ENCODE measurements at regions not wholly inside any gene's neighbourhood (a gene's known extent, or its start where the extent isn't known, plus 50 kb on each side); places are given as distances from the start of the nearest gene placed in this dataset.
A peak's percentile ranks its signal among the peaks of the same experiment; 100 is the strongest.
"Not testable (repeated sequence)": the region's sequence is repeated elsewhere in the genome, so short reads cannot be mapped to it uniquely, and the experiment has no call there.

DNA sequence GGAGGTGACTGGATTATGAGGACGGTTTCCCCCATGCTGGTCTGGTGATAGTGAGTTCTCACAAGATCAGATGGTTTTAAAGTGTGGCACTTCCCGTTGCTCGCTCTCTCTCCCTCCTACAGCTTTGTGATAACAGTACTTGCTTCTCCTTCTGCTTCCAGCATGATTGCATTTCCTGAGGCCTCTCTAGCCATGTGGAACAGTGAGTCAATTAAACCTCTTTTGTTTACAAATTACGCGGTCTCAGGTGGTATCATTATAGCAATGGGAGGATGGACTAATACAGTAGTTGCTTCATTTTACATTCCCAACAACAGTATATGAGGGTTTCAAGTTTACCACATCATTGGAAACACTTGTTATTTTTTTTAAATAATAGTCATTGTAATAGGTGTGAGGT is 937.3 kb upstream of the ARRDC3 start:
- H3K27ac ChIP-seq = no peak overlapping the region
- no peaks in the 10 kb centered on the region for H3K27me3 ChIP-seq (replicated peaks in 1 of 7)
- peaks cover 0 to 7% (median 0%) of the 10 kb centered on the region in 8 donors for H3K9me3 ChIP-seq
- 77 to 93% (median 79%) methylated on average over 5 of the region's 5 CpGs for WGBS, 5 donors
- no peak overlapping the region for H3K4me3 ChIP-seq
- H3K36me3 ChIP-seq = no peaks in the 10 kb centered on the region
- H3K4me1 ChIP-seq = no peaks in the 10 kb centered on the region
- DNase-seq = no peak
- TF ChIP-seq POLR2AphosphoS5 (IDR thresholded peaks at IDR 0.05) (no peak), POLR2A (IDR thresholded peaks at IDR 0.05) (no peak)
- TF ChIP-seq, protein P1, sequence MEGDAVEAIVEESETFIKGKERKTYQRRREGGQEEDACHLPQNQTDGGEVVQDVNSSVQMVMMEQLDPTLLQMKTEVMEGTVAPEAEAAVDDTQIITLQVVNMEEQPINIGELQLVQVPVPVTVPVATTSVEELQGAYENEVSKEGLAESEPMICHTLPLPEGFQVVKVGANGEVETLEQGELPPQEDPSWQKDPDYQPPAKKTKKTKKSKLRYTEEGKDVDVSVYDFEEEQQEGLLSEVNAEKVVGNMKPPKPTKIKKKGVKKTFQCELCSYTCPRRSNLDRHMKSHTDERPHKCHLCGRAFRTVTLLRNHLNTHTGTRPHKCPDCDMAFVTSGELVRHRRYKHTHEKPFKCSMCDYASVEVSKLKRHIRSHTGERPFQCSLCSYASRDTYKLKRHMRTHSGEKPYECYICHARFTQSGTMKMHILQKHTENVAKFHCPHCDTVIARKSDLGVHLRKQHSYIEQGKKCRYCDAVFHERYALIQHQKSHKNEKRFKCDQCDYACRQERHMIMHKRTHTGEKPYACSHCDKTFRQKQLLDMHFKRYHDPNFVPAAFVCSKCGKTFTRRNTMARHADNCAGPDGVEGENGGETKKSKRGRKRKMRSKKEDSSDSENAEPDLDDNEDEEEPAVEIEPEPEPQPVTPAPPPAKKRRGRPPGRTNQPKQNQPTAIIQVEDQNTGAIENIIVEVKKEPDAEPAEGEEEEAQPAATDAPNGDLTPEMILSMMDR (IDR thresholded peaks at IDR 0.05 in 8 of 11, conservative IDR thresholded peaks at IDR 0.05 in 3 of 11) = no peak
- intact Hi-C loops (cut with DNase I; ENCODE audit: low total_unique reads) = no loop called here

DNA sequence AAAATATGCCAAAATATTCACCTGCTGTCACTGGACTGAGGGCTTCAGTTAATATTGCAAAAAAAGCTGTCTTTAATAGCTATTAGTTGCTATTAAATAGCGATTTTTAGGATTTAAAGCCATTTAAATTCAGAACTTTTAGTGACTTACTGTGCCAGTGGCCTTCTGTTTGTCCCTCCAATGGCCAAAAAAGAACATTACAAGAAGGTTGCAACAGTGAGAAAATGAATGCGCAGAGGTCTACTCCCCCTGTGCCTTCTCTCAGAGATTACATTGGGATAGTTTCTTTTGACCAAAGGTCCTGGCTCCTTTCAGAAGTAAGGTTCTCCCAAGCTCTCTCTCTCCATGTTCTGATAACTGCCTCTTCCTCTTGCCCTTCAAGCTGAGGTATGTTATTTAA is 930.3 kb upstream of the ARRDC3 start:
- intact Hi-C loops (cut with DNase I; ENCODE audit: low total_unique reads) = no loop called here
- Histone ChIP-seq H3K9me3 (no peaks in the 10 kb centered on the region), H3K36me3 (no peaks in the 10 kb centered on the region), H3K4me1 (no peaks in the 10 kb centered on the region), H3K27me3 (replicated peaks in 1 of 7) (no peaks in the 10 kb centered on the region), H3K27ac (no peak overlapping the region), H3K4me3 (no peak overlapping the region)
- DNase-seq = no peak
- TF ChIP-seq POLR2A (IDR thresholded peaks at IDR 0.05) = no peak
- TF ChIP-seq, protein P1 (IDR thresholded peaks at IDR 0.05 in 8 of 11, conservative IDR thresholded peaks at IDR 0.05 in 3 of 11) = no peak
- no peak for TF ChIP-seq POLR2AphosphoS5 (IDR thresholded peaks at IDR 0.05)
- WGBS, 5 donors = 68 to 84% (median 75%) methylated on average over 2 of the region's 2 CpGs

DNA sequence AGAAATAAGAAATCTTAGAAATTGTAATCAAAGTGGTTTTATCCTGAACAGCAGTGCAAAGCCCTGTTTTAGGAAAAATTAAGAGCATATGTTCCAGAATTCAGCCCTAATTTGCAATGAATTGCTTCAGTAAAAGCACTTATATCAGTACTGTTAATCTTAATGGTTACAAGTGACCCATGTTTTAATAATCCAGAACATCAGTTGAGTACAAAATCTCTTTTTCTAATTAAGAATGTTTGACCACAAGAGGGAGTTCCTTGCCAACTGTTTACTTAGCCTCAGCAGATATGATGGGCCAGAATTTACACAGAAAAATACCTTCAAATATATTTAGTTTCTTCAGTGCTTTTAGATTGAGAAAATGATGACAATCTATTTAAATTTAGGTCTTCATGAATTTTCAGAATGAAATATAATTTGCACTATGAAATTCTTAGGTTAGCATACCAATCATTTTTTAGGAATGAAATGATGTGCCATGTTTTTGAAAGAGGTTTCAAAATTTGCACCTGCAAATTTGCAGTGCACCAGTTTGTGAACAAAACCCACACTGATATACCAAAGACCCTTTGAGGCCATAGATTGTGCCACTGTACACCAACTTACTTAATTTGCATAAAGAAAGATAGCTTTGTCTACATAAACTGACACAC is 926.3 kb upstream of the ARRDC3 start:
- Histone ChIP-seq H3K4me1 (no peaks in the 10 kb centered on the region), H3K4me3 (no peak overlapping the region), H3K9me3 (no peaks in the 10 kb centered on the region), H3K27me3 (replicated peaks in 1 of 7) (no peaks in the 10 kb centered on the region), H3K27ac (no peak overlapping the region), H3K36me3 (no peaks in the 10 kb centered on the region)
- DNase-seq = no peak
- TF ChIP-seq POLR2A (IDR thresholded peaks at IDR 0.05) (no peak), POLR2AphosphoS5 (IDR thresholded peaks at IDR 0.05) (no peak)
- TF ChIP-seq, protein P1 (IDR thresholded peaks at IDR 0.05 in 8 of 11, conservative IDR thresholded peaks at IDR 0.05 in 3 of 11) = peak in 5 of 11 experiments; percentile 11 to 22 (median 18)
- intact Hi-C loops (cut with DNase I; ENCODE audit: low total_unique reads) = no loop called here

DNA sequence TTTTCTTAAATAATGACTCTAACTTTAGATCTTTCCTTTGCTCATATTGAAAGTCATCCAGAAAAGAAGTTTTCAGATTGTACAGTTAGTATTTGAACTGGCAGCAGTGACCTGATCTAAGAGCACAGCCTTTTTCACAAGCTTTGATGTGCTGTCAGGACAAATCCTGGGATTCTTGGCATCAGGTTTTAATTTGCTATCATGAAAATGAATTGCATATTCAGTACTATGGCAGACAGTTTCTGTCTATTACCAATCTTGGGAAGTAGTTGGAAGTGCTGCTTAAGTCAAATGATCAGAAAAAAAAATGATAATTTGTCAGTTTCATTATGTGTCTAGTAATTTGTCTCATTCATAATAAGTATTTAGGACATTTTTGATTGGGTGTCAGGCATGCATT is 925.6 kb upstream of the ARRDC3 start:
- Histone ChIP-seq H3K27me3 (replicated peaks in 1 of 7) (no peaks in the 10 kb centered on the region), H3K4me1 (no peaks in the 10 kb centered on the region), H3K27ac (no peak overlapping the region), H3K9me3 (no peaks in the 10 kb centered on the region), H3K4me3 (no peak overlapping the region), H3K36me3 (no peaks in the 10 kb centered on the region)
- TF ChIP-seq, protein P1 (IDR thresholded peaks at IDR 0.05 in 8 of 11, conservative IDR thresholded peaks at IDR 0.05 in 3 of 11) = no peak
- TF ChIP-seq POLR2AphosphoS5 (IDR thresholded peaks at IDR 0.05) = no peak
- TF ChIP-seq POLR2A (IDR thresholded peaks at IDR 0.05) = no peak
- intact Hi-C loops (cut with DNase I; ENCODE audit: low total_unique reads) = no loop called here
- no peak for DNase-seq

DNA sequence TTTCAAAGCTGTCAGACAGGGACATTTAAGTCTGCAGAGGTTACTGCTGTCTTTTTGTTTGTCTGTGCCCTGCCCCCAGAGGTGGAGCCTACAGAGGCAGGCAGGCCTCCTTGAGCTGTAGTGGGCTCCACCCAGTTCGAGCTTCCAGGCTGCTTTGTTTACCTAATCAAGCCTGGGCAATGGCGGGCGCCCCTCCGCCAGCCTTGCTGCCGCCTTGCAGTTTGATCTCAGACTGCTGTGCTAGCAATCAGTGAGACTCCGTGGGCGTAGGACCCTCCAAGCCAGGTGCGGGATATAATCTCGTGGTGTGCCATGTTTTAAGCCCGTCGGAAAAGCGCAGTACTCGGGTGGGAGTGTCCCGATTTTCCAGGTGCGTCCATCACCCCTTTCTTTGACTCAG is 919.2 kb upstream of the ARRDC3 start:
- H3K36me3 ChIP-seq; H3K27ac ChIP-seq; H3K4me1 ChIP-seq; H3K27me3 ChIP-seq (replicated peaks in 1 of 7); H3K9me3 ChIP-seq; H3K4me3 ChIP-seq; DNase-seq; intact Hi-C loops (cut with DNase I; ENCODE audit: low total_unique reads): not testable (repeated sequence)
- 91 to 100% (median 93%) methylated on average over 10 to 15 of the region's 15 CpGs for WGBS, 5 donors

Data from spleen (tissue), 11 donors.